H1 (cell line): ENCODE measurements at regions not wholly inside any gene's neighbourhood (a gene's known extent, or its start where the extent isn't known, plus 50 kb on each side); places are given as distances from the start of the nearest gene placed in this dataset.

Experiments used
- CTCF ChIA-PET: fragments of 300-600 bp; sonication (Branson Sonifier 250); formaldehyde crosslinking; loops from one replicate; lab custom pipeline; 2021; ENCODE audit not compliant: partially characterized antibody; lab: Charles Lee
- POLR2A ChIA-PET: fragments of 300-600 bp; sonication (Branson Sonifier 250); formaldehyde crosslinking; loops from one replicate; lab custom pipeline; 2021; ENCODE audit warnings: inconsistent platforms; ENCODE audit not compliant: partially characterized antibody; lab: Charles Lee
- DNase-seq, 2 experiments: peaks; one replicate each; pipeline versions ENCODE4 v3.0.0 to v3.0.0-alpha.2; 2010 to 2022; ENCODE audit warnings: low spot score in 2 of 2, low read depth in 1 of 2, mixed read lengths in 1 of 2
- FAIRE-seq: peaks from 2 replicates; lab custom pipeline; 2011; peaks lifted over from hg19 to GRCh38; lab: Jason Lieb, UNC
- H2AFZ ChIP-seq: 2 replicates; pipeline ENCODE4 v1.8.1; 2012; ENCODE audit warnings: low read length, inconsistent platforms
- H2AK5ac ChIP-seq: 2 replicates; pipeline ENCODE4 v1.6.1; 2013; ENCODE audit warnings: low read depth, low read length
- H2BK120ac ChIP-seq: replicated peaks from 2 replicates; pipeline ENCODE3; 2013; ENCODE audit warnings: low read depth, low read length, inconsistent platforms
- H2BK12ac ChIP-seq: 2 replicates; pipeline ENCODE4 v1.6.1; 2013; ENCODE audit warnings: low read depth, low read length
- H2BK15ac ChIP-seq: 2 replicates; pipeline ENCODE4 v1.6.1; 2013; ENCODE audit warnings: low read length
- H2BK20ac ChIP-seq: 2 replicates; pipeline ENCODE4 v1.6.1; 2013; ENCODE audit warnings: low read length
- H2BK5ac ChIP-seq: 2 replicates; pipeline ENCODE4 v1.6.1; 2013; ENCODE audit warnings: low read depth, low read length
- H3K14ac ChIP-seq: 2 replicates; pipeline ENCODE4 v1.6.1; 2013; ENCODE audit warnings: inconsistent platforms; ENCODE audit not compliant: insufficient read length
- H3K18ac ChIP-seq: 2 replicates; pipeline ENCODE4 v1.6.1; 2013; ENCODE audit warnings: low read length; ENCODE audit errors: extremely low read depth
- H3K23ac ChIP-seq: 2 replicates; pipeline ENCODE4 v1.6.1; 2013; ENCODE audit warnings: inconsistent platforms; ENCODE audit not compliant: insufficient read length
- H3K23me2 ChIP-seq: 2 replicates; pipeline ENCODE4 v1.6.1; 2013; ENCODE audit warnings: low read depth, low read length
- H3K27ac ChIP-seq: 2 replicates; pipeline ENCODE4 v1.6.1; 2011; ENCODE audit warnings: low read depth, low read length, inconsistent platforms
- H3K27me3 ChIP-seq, 4 experiments: replicated peaks in 1 of 4; 1 replicate in 1 of 4; 2 replicates in 3 of 4; pipeline versions ENCODE4 v1.6.1 to v1.8.1; 2011 to 2013; ENCODE audit warnings: low read length in 3 of 4, mild to moderate bottlenecking in 3 of 4, inconsistent platforms in 2 of 4, mixed read lengths in 2 of 4, moderate library complexity in 1 of 4; ENCODE audit not compliant: control insufficient read depth in 3 of 4, insufficient read depth in 3 of 4; ENCODE audit errors: extremely low read depth in 1 of 4
- H3K36me3 ChIP-seq, 4 experiments: 2 replicates each; pipeline versions ENCODE4 v1.6.1 to v1.8.1; 2011 to 2013; ENCODE audit warnings: mild to moderate bottlenecking in 4 of 4, low read length in 3 of 4, moderate library complexity in 2 of 4, control low read depth in 1 of 4, inconsistent platforms in 1 of 4; ENCODE audit not compliant: insufficient read depth in 4 of 4, control insufficient read depth in 2 of 4
- H3K4ac ChIP-seq: replicated peaks from 2 replicates; pipeline ENCODE3; 2013; ENCODE audit warnings: low read length, low read depth, mixed read lengths, inconsistent platforms; ENCODE audit not compliant: insufficient read length
- H3K4me1 ChIP-seq, 4 experiments: replicated peaks in 1 of 4; 1 replicate in 1 of 4; 2 replicates in 3 of 4; pipeline versions ENCODE4 v1.6.1 to v1.8.1; 2011 to 2013; ENCODE audit warnings: low read length in 3 of 4, inconsistent platforms in 2 of 4, mixed read lengths in 1 of 4; ENCODE audit not compliant: insufficient read depth in 4 of 4, control insufficient read depth in 3 of 4
- H3K4me2 ChIP-seq, 2 experiments: 2 replicates each; pipeline versions ENCODE4 v1.6.1 to v1.8.1; 2011 to 2013; ENCODE audit warnings: low read depth in 2 of 2, low read length in 2 of 2, control low read depth in 1 of 2, inconsistent platforms in 1 of 2, mild to moderate bottlenecking in 1 of 2; ENCODE audit not compliant: insufficient read depth in 1 of 2
- H3K4me3 ChIP-seq, 4 experiments: fragments of 200-600, 300-600 bp in 1 of 4; sonication (generic), shearing (Covaris generic), sonication (Bioruptor Twin) in 1 of 4; 2 replicates each; pipeline versions ENCODE4 v1.5.1 to v1.8.1; 2011 to 2016; ENCODE audit warnings: low read length in 4 of 4, low read depth in 3 of 4, control low read depth in 2 of 4, inconsistent platforms in 2 of 4, mild to moderate bottlenecking in 2 of 4, mixed read lengths in 1 of 4, moderate library complexity in 1 of 4; ENCODE audit not compliant: insufficient read depth in 2 of 4; ENCODE audit errors: extremely low read depth in 1 of 4
- H3K56ac ChIP-seq: replicated peaks from 2 replicates; pipeline ENCODE3; 2013; ENCODE audit warnings: low read depth, mild to moderate bottlenecking, mixed read lengths, low read length, inconsistent platforms; ENCODE audit not compliant: insufficient read length
- H3K79me1 ChIP-seq: 2 replicates; pipeline ENCODE4 v1.6.1; 2013; ENCODE audit warnings: low read depth, low read length, control low read depth
- H3K79me2 ChIP-seq, 2 experiments: 2 replicates each; pipeline versions ENCODE4 v1.6.1 to v1.8.1; 2012 to 2013; ENCODE audit warnings: low read length in 2 of 2, mild to moderate bottlenecking in 2 of 2, inconsistent platforms in 1 of 2; ENCODE audit not compliant: insufficient read depth in 2 of 2, control insufficient read depth in 1 of 2
- H3K9ac ChIP-seq, 4 experiments: replicated peaks in 1 of 4; 1 replicate in 1 of 4; 2 replicates in 3 of 4; pipeline versions ENCODE4 v1.6.1 to v1.8.1; 2011 to 2013; ENCODE audit warnings: low read depth in 3 of 4, low read length in 3 of 4, control low read depth in 2 of 4, mild to moderate bottlenecking in 2 of 4, moderate library complexity in 2 of 4, inconsistent platforms in 1 of 4; ENCODE audit errors: extremely low read depth in 1 of 4
- H3K9me3 ChIP-seq, 2 experiments: 2 replicates each; pipeline versions ENCODE4 v1.6.1 to v1.8.1; 2012 to 2013; ENCODE audit warnings: mild to moderate bottlenecking in 2 of 2, moderate library complexity in 2 of 2, control low read depth in 1 of 2, inconsistent platforms in 1 of 2, low read depth in 1 of 2, low read length in 1 of 2, mixed read lengths in 1 of 2; ENCODE audit not compliant: insufficient read depth in 2 of 2
- H4K20me1 ChIP-seq, 2 experiments: replicated peaks in 1 of 2; 2 replicates each; pipeline versions ENCODE3 to v1.8.1; 2011 to 2013; ENCODE audit warnings: inconsistent platforms in 2 of 2, low read length in 2 of 2, mild to moderate bottlenecking in 1 of 2; ENCODE audit not compliant: insufficient read depth in 2 of 2, control insufficient read depth in 1 of 2
- H4K5ac ChIP-seq: 2 replicates; pipeline ENCODE4 v1.6.1; 2013; ENCODE audit warnings: low read length, low read depth, mixed read lengths, inconsistent platforms; ENCODE audit not compliant: insufficient read length
- H4K8ac ChIP-seq: 2 replicates; pipeline ENCODE4 v1.8.0; 2013; ENCODE audit warnings: mild to moderate bottlenecking, moderate library complexity, low read length, inconsistent platforms; ENCODE audit not compliant: insufficient read depth; ENCODE audit errors: extremely low read depth
- H4K91ac ChIP-seq: replicated peaks from 2 replicates; pipeline ENCODE3; 2013; ENCODE audit warnings: low read length, mixed read lengths, inconsistent platforms; ENCODE audit not compliant: insufficient read length
- BCL11A ChIP-seq, 2 experiments: IDR thresholded peaks; one replicate each; pipeline ENCODE4 v1.6.1; 2011; ENCODE audit warnings: low read depth in 2 of 2, low read length in 2 of 2, mild to moderate bottlenecking in 2 of 2
- CBX5 ChIP-seq: fragments of 300-800, 300-1000 bp; sonication (generic); IDR thresholded peaks from 2 replicates; pipeline ENCODE4 v1.7.1; 2016; ENCODE audit warnings: antibody characterized with exemption, low read length, low read depth
- CBX8 ChIP-seq: fragments of 300-800, 300-1000 bp; sonication (generic); IDR thresholded peaks from 2 replicates; pipeline ENCODE4 v1.7.1; 2016; ENCODE audit warnings: low read depth, low read length, borderline replicate concordance
- KDM4A ChIP-seq: IDR thresholded peaks from one replicate; pipeline ENCODE4 v1.7.1; 2012; ENCODE audit warnings: low read depth, mild to moderate bottlenecking, moderate library complexity, low read length, inconsistent platforms; ENCODE audit not compliant: severe bottlenecking
- NRF1 ChIP-seq: IDR thresholded peaks from 2 replicates; pipeline ENCODE4 v1.6.1; 2011; ENCODE audit warnings: mild to moderate bottlenecking, low read depth, low read length, improper control_type of control experiment
- RAD21 ChIP-seq, 2 experiments: IDR thresholded peaks in 1 of 2; conservative IDR thresholded peaks in 1 of 2; 2 replicates each; pipeline ENCODE4 v1.6.1; 2011; ENCODE audit warnings: low read depth in 2 of 2, low read length in 2 of 2, improper control_type of control experiment in 1 of 2, inconsistent platforms in 1 of 2, mild to moderate bottlenecking in 1 of 2, moderate library complexity in 1 of 2
- SIRT6 ChIP-seq: IDR thresholded peaks from one replicate; pipeline ENCODE4 v1.7.1; 2012; ENCODE audit warnings: low read length, inconsistent platforms
- WGBS, 2 experiments: shearing (Covaris generic) in 1 of 2; methylation state at CpG; one replicate each; pipeline versions ENCODE4 v1.1.6 to v1.1.7; 2013 to 2015; ENCODE audit warnings: low lambda C conversion rate in 2 of 2, mixed read lengths in 2 of 2, inconsistent platforms in 1 of 2, low coverage in 1 of 2, missing lambda C conversion rate in 1 of 2; ENCODE audit not compliant: insufficient replicate concordance in 2 of 2, insufficient coverage in 1 of 2, insufficient read length in 1 of 2; ENCODE audit errors: extremely low coverage in 1 of 2, missing lambda C conversion rate in 1 of 2; 5-methylcytosine and 5-hydroxymethylcytosine counted together
- TF ChIP-seq, protein P1 (sequence below): IDR thresholded peaks from 2 replicates; pipeline ENCODE4 v1.6.1; 2011; ENCODE audit warnings: low read length, improper control_type of control experiment

- TF ChIP-seq SIRT6 (no peak), RAD21 (IDR thresholded peaks at IDR 0.05 in 1 of 2, conservative IDR thresholded peaks at IDR 0.05 in 1 of 2; ENCODE audit: low read depth in 2 of 2, low read length in 2 of 2) (no peak), KDM4A (no peak), CBX8 (no peak), CBX5 (no peak), NRF1 (no peak), BCL11A (IDR thresholded peaks at IDR 0.05; ENCODE audit: low read depth in 2 of 2, low read length in 2 of 2) (no peak)
- TF ChIP-seq, protein P1, sequence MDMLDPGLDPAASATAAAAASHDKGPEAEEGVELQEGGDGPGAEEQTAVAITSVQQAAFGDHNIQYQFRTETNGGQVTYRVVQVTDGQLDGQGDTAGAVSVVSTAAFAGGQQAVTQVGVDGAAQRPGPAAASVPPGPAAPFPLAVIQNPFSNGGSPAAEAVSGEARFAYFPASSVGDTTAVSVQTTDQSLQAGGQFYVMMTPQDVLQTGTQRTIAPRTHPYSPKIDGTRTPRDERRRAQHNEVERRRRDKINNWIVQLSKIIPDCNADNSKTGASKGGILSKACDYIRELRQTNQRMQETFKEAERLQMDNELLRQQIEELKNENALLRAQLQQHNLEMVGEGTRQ = no peak
- Histone ChIP-seq H3K4me2 (no peak overlapping the region), H2BK5ac (no peak overlapping the region), H2BK12ac (no peak overlapping the region), H3K14ac (no peak overlapping the region), H3K79me2 (no peaks in the 10 kb centered on the region), H3K36me3 (no peaks in the 10 kb centered on the region), H4K5ac (no peak overlapping the region), H3K4me3 (no peak overlapping the region), H3K18ac (no peak overlapping the region), H2BK20ac (no peak overlapping the region), H4K8ac (no peak overlapping the region), H2AK5ac (no peak overlapping the region), H3K56ac (no peak overlapping the region), H3K4ac (no peak overlapping the region), H3K27ac (no peak overlapping the region), H3K23ac (no peak overlapping the region), H2BK120ac (no peak overlapping the region), H2BK15ac (no peak overlapping the region), H3K23me2 (no peaks in the 10 kb centered on the region), H3K79me1 (no peaks in the 10 kb centered on the region), H2AFZ (no peak overlapping the region), H4K91ac (no peak overlapping the region), H3K4me1 (no peaks in the 10 kb centered on the region), H3K9me3 (no peaks in the 10 kb centered on the region), H4K20me1 (no peaks in the 10 kb centered on the region), H3K27me3 (no peaks in the 10 kb centered on the region), H3K9ac (no peak overlapping the region)
- no peak for DNase-seq
- POLR2A ChIA-PET = no interaction called here
- CTCF ChIA-PET = interaction anchor here (1.0 kb wide), 1 partner anchor 268 kb away, joined by 4 read pairs; no protein-coding TSS in a partner anchor
- WGBS, 2 experiments = 90% methylated on average over 1 of the region's 1 CpG; no CpG with 5 or more reads in 1 of the 2 experiments
- no peak for FAIRE-seq
Measured at GRCh38 chr11:121917482-121917881, 198.5 kb downstream of the BLID start.
